Heart left ventricle (tissue), 16 donors: ENCODE measurements at regions not wholly inside any gene's neighbourhood (a gene's known extent, or its start where the extent isn't known, plus 50 kb on each side); places are given as distances from the start of the nearest gene placed in this dataset.

Experiments used
- ATAC-seq, 4 donors: fragments of 200-7000 bp; cut with Tn5 transposase; one replicate each; pipeline ENCODE4 v1.9.1; 2020 to 2022; ENCODE audit warnings: moderate library complexity in 4 of 4, mild to moderate bottlenecking in 3 of 4, moderate number of reproducible peaks in 1 of 4
- DNase-seq, 5 donors: peaks; one replicate each; pipeline ENCODE4 v3.0.0-alpha.2; 2020
- H3K27ac ChIP-seq, 12 donors: fragments of 200-600 bp; sonication (generic) in 4 of 12; one replicate each; pipeline versions ENCODE4 v1.5.0 to v1.8.0; 2016 to 2022; ENCODE audit warnings: mild to moderate bottlenecking in 2 of 12
- H3K27me3 ChIP-seq, 9 donors: fragments of 200-600 bp; sonication (generic) in 2 of 9; one replicate each; pipeline versions ENCODE4 v1.5.1 to v1.8.0; 2016 to 2022; ENCODE audit warnings: mild to moderate bottlenecking in 3 of 9
- H3K36me3 ChIP-seq, 9 donors: fragments of 200-600 bp; sonication (generic) in 2 of 9; one replicate each; pipeline versions ENCODE4 v1.5.0 to v1.8.0; 2018 to 2022; ENCODE audit warnings: mild to moderate bottlenecking in 2 of 9
- H3K4me1 ChIP-seq, 12 donors: fragments of 200-600 bp; sonication (generic) in 4 of 12; one replicate each; pipeline versions ENCODE4 v1.5.0 to v1.8.0; 2016 to 2022; ENCODE audit warnings: mild to moderate bottlenecking in 3 of 12
- H3K4me3 ChIP-seq, 12 donors: fragments of 200-600 bp; sonication (generic) in 4 of 12; one replicate each; pipeline versions ENCODE4 v1.5.0 to v1.8.0; 2017 to 2022; ENCODE audit warnings: mild to moderate bottlenecking in 9 of 12, moderate library complexity in 4 of 12
- H3K9me3 ChIP-seq, 12 donors: fragments of 200-600 bp; sonication (generic) in 4 of 12; one replicate each; pipeline versions ENCODE4 v1.5.0 to v1.8.0; 2016 to 2022; ENCODE audit warnings: mild to moderate bottlenecking in 1 of 12
- CTCF ChIP-seq, 12 donors: fragments of 200-600 bp; sonication (generic) in 4 of 12; IDR thresholded peaks; one replicate each; pipeline versions ENCODE4 v1.5.0 to v1.8.0; 2018 to 2022; ENCODE audit warnings: antibody characterized with exemption in 12 of 12, mild to moderate bottlenecking in 5 of 12
- POLR2A ChIP-seq, 2 donors: fragments of 450-650 bp; IDR thresholded peaks; one replicate each; pipeline ENCODE4 v1.6.1; 2017; ENCODE audit warnings: antibody characterized with exemption in 2 of 2, mild to moderate bottlenecking in 2 of 2, moderate library complexity in 2 of 2
- WGBS, 4 donors: extraction: QIAGEN DNeasy Blood & Tissue Kit in 2 of 4; methylation state at CpG; one replicate each; pipeline versions ENCODE4 v1.1.5 to v1.1.7; 2013 to 2018; 5-methylcytosine and 5-hydroxymethylcytosine counted together
- intact Hi-C, 10 donors: fragments of 100-400 bp; cut with DNase I; formaldehyde crosslinking; loops; one replicate each; pipeline versions ENCODE4 v1.11.1 to v1.14.2; 2022
- donor health status: ischemic (EF 13 %, LVEDD 7.1; RV severe dilation, severe dysfunction).
- donor health status: healthy with polysubstance abuse.
- donor health status: DM: no; HTN: yes; CAD: no.
- donor health status: DM: no; HTN: no; CAD: no.
- donor health status: ischemic (EF 25% LVEDD 6.9; RV normal size, moderate dysfunction).
- donor health status: ischemic (EF 25% LVEDD 5.7; RV mildly dilated, moderate dysfunction).
- donor health status: healthy.
- donor health status: DM: yes; HTN: yes; CAD: no.
- donor health status: ischemic (EF 35%, LVEDD 5.7; RV mildly dilated, moderate dysfunction).
- donor health status: nonischemic (EF 11% LVEDD 7.7; RV severe dilation, severe dysfunction).
- donor health status: DM: yes; HTN: yes; CAD: no.
- donor health status: PGD.
- donor health status: ischemic (EF 29% LVEDD 5.4; RV normal size, mild dysfunction).
- donor health status: nonischemic (EF 23%, LVEDD 6.1; RV moderate dilation, normal function).

GRCh38 chrX:97841544-97842179 lies 958.0 kb downstream of the RPA4 start:
- WGBS, 4 donors: 92 to 96% (median 95%) methylated on average over 39 of the region's 39 CpGs
- Histone ChIP-seq H3K36me3 (no peaks in the 10 kb centered on the region), H3K27ac (no peak overlapping the region), H3K27me3 (peaks cover 0 to 12% (median 0%) of the 10 kb centered on the region in 9 donors), H3K4me1 (no peaks in the 10 kb centered on the region), H3K4me3 (no peak overlapping the region), H3K9me3 (peaks cover 0 to 21% (median 0%) of the 10 kb centered on the region in 12 donors)
- intact Hi-C loops: no loop called here
- TF ChIP-seq POLR2A (IDR thresholded peaks at IDR 0.05) (no peak), CTCF (IDR thresholded peaks at IDR 0.05) (no peak)
- no peak for DNase-seq
- no peak for ATAC-seq

- WGBS, 4 donors: 95 to 96% (median 96%) methylated on average over 29 to 35 of the region's 35 CpGs
- intact Hi-C loops: no loop called here
- Histone ChIP-seq H3K4me1 (no peaks in the 10 kb centered on the region), H3K4me3 (no peak overlapping the region), H3K27ac (no peak overlapping the region), H3K27me3 (peaks cover 0 to 5% (median 0%) of the 10 kb centered on the region in 9 donors), H3K9me3 (peaks cover 0 to 21% (median 0%) of the 10 kb centered on the region in 12 donors), H3K36me3 (no peaks in the 10 kb centered on the region)
- DNase-seq: no peak
- ATAC-seq: no peak
- no peak for TF ChIP-seq CTCF (IDR thresholded peaks at IDR 0.05)
- no peak for TF ChIP-seq POLR2A (IDR thresholded peaks at IDR 0.05)
Observed at GRCh38 chrX:97842468-97843199, 958.9 kb downstream of the RPA4 start.

- WGBS, 4 donors: 94 to 98% (median 95%) methylated on average over 30 of the region's 30 CpGs
- intact Hi-C loops: no loop called here
- no peaks in the 10 kb centered on the region for H3K36me3 ChIP-seq
- ATAC-seq (no peak), DNase-seq (no peak)
- no peaks in the 10 kb centered on the region for H3K4me1 ChIP-seq
- H3K27ac ChIP-seq: no peak overlapping the region
- H3K27me3 ChIP-seq: peaks cover 0 to 5% (median 0%) of the 10 kb centered on the region in 9 donors
- peaks cover 0 to 21% (median 0%) of the 10 kb centered on the region in 12 donors for H3K9me3 ChIP-seq
- no peak overlapping the region for H3K4me3 ChIP-seq
- no peak for TF ChIP-seq POLR2A (IDR thresholded peaks at IDR 0.05)
- no peak for TF ChIP-seq CTCF (IDR thresholded peaks at IDR 0.05)
Observed at GRCh38 chrX:97843200-97843811, 959.6 kb downstream of the RPA4 start.

GRCh38 chrX:97844161-97844560 lies 960.5 kb downstream of the RPA4 start:
- no peaks in the 10 kb centered on the region for H3K4me1 ChIP-seq
- DNase-seq: no peak
- H3K9me3 ChIP-seq: peaks cover 0 to 21% (median 0%) of the 10 kb centered on the region in 12 donors
- 96 to 97% (median 96%) methylated on average over 18 of the region's 18 CpGs for WGBS, 4 donors
- H3K27ac ChIP-seq: no peak overlapping the region
- intact Hi-C loops: no loop called here
- no peak for ATAC-seq
- no peak overlapping the region for H3K4me3 ChIP-seq
- no peaks in the 10 kb centered on the region for H3K36me3 ChIP-seq
- TF ChIP-seq POLR2A (IDR thresholded peaks at IDR 0.05) (no peak), CTCF (IDR thresholded peaks at IDR 0.05) (no peak)
- peaks cover 0 to under 1% (median 0%) of the 10 kb centered on the region in 9 donors for H3K27me3 ChIP-seq
